NCI-H2107 treated with DMSO at 0.1 percent for 48 hours (cell line): ENCODE measurements at regions not wholly inside any gene's neighbourhood (a gene's known extent, or its start where the extent isn't known, plus 50 kb on each side); places are given as distances from the start of the nearest gene placed in this dataset.

Source experiments
- DNase-seq: peaks from one replicate; lab custom pipeline; 2025; ENCODE audit not compliant: unreplicated experiment; lab: John Stamatoyannopoulos, UW

GRCh38 chr10:84084342-84084741, 55.0 kb upstream of the GHITM start:
- no peak for DNase-seq

DNA sequence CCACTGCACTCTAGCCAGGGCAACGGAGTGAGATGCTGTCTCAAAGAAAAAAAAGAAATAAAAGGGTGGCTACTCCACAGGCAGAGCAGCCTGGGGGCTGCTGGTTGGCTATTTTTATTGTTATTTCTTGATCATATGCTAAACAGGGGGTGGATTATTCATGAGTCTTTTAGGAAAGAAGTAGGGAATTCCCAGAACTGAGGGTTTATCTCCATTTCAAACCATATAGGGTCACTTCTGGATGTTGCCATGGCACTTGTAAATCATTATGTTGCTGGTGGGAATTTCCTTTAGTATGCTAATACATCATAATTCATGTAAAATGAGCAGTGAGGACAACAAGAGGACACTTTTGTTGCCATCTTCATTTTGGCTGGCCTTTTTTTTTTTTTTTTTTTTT, 52.1 kb upstream of the GHITM start:
- DNase-seq: no peak

- DNase-seq: no peak
Measured at GRCh38 chr10:84088626-84089025, 50.7 kb upstream of the GHITM start.

- no peak for DNase-seq
Measured at GRCh38 chr10:84089162-84089561, 50.1 kb upstream of the GHITM start.
